Tongue (tissue), 1 donor: ENCODE measurements at regions not wholly inside any gene's neighbourhood (a gene's known extent, or its start where the extent isn't known, plus 50 kb on each side); places are given as distances from the start of the nearest gene placed in this dataset.

Source experiments
- DNase-seq: peaks from one replicate; pipeline ENCODE4 v3.0.0-alpha.2; 2015

DNA sequence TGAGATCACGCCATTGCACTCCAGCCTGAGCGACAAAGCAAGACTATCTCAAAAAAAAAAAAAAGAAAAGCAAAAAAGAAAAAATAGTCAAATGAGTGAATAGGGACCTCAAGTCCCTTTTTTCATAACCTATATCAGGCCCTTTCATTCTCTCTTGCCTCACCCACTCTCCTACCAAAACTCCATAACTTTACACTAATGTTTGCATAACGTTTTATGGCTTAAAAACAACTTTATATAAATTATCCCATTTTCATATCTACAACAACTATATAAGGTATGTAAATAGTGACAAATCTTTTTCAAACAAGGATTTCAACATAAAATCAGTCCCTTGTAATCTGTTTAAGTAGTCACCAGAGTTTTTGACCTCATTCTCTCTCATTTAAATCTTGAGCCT is 56.9 kb upstream of the PIP5K1B start:
- DNase-seq = no peak

DNA sequence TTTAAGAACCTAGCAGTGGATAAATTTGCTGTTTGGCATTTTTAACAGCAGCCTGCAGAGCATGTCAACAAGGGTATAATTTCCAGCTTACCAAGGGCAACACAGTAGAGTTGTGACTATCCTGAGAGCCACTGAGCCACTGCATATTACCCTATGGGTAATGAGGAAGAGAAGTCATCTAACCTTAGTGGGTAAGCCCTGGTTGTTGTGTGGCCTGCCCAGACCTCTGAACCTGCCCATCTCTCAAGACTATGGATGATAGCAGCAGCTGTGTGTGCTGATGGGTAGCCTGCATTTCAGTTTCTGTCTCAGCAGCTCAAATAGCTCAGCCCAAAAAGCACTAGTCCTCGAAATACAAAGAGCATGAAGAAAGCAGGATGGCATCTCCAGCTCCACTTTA is 56.1 kb upstream of the PIP5K1B start:
- DNase-seq = no peak

DNA sequence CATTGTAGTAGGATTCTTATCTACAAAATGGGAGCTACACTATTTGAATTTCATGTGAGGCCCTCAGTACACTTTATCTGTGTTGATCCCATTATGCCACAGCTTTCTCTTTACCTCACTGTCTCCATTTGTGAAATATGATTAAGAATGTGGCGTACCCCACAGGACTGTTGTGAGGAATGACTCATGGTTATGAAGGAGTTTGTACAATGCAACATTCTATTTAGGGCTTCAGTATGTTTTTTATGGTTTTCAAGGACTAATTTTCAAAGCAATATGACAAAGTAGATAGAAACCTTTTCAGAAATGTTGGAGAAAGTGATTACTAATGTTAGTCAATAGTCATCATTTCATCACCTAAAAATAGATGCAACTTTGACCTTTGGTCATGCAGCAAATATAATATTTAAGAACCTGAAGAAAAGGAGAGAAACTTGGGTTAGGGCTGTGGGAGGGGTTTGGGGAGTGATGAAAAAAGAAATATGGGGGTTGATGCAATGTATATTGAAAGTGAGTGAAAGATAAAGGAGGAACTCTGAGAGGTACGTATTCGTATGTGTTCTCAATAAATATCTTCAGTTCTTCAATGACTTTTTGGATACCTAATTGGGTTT is 53.7 kb upstream of the PIP5K1B start:
- DNase-seq = no peak

DNA sequence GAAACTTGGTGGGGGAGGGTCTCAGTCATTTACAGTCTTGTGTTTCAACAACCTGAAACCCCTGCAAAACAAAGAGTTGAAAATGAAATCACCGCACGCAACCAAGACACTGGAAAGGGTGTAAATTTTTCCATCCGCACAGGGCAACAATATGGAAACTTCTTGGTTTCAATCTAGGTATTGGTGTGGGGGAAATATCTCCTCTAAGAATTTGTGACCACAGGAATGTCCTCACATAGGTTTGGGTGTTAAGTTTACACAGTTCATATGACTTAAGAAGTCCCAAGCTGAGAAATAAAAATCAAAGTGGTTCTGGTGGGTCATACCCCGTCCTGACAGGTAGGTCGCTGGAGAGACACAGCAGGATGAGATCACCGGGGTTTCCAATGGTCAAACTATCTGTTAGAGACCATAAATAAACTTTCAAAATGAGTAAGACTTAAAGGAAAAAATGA is 51.9 kb upstream of the PIP5K1B start:
- DNase-seq = no peak

DNA sequence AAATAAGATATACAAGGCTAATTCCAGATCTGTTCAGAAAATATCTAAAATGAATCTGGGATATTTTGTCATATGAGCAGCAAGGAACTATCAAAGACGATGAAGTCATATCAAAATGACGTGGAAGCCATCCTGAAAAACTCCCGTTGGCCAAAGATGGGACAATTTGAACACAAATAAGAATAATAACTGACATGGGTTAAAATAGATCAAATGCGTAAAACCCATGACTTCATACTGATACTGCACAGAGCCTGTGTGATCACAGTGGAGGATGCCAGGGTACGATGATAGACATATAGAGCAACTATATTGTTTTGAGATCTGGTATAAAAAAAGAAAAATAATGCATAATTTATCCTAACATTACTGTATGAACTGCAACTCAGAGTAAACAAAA is 51.0 kb upstream of the PIP5K1B start:
- DNase-seq = no peak
